Uterus (tissue), 2 donors: ENCODE measurements at regions not wholly inside any gene's neighbourhood (a gene's known extent, or its start where the extent isn't known, plus 50 kb on each side); places are given as distances from the start of the nearest gene placed in this dataset.

Experiments used
- CTCF ChIP-seq, 4 experiments: fragments of 200-600 bp in 2 of 4; fragments of 450-650 bp in 2 of 4; sonication (generic) in 2 of 4; IDR thresholded peaks; one replicate each; pipeline ENCODE4 v1.5.1; 2016 to 2019; ENCODE audit warnings: antibody characterized with exemption in 4 of 4, mild to moderate bottlenecking in 2 of 4, moderate library complexity in 1 of 4
- POLR2A ChIP-seq, 2 donors: fragments of 450-650 bp; IDR thresholded peaks; one replicate each; pipeline ENCODE4 v1.6.1; 2016; ENCODE audit warnings: antibody characterized with exemption in 2 of 2, mild to moderate bottlenecking in 1 of 2, moderate library complexity in 1 of 2

GRCh38 chr5:29935371-29935770, 1258.1 kb upstream of the CDH6 start:
- TF ChIP-seq CTCF (IDR thresholded peaks at IDR 0.05) (no peak), POLR2A (IDR thresholded peaks at IDR 0.05) (no peak)
